Uterus (tissue), 2 donors: ENCODE measurements at regions not wholly inside any gene's neighbourhood (a gene's known extent, or its start where the extent isn't known, plus 50 kb on each side); places are given as distances from the start of the nearest gene placed in this dataset.

Source experiments
- POLR2A ChIP-seq, 2 donors: fragments of 450-650 bp; IDR thresholded peaks; one replicate each; pipeline ENCODE4 v1.6.1; 2016; ENCODE audit warnings: antibody characterized with exemption in 2 of 2, mild to moderate bottlenecking in 1 of 2, moderate library complexity in 1 of 2
- TF ChIP-seq, protein P1 (sequence below), 4 experiments: fragments of 200-600 bp in 2 of 4; fragments of 450-650 bp in 2 of 4; sonication (generic) in 2 of 4; IDR thresholded peaks; one replicate each; pipeline ENCODE4 v1.5.1; 2016 to 2019; ENCODE audit warnings: antibody characterized with exemption in 4 of 4, mild to moderate bottlenecking in 2 of 4, moderate library complexity in 1 of 4

DNA sequence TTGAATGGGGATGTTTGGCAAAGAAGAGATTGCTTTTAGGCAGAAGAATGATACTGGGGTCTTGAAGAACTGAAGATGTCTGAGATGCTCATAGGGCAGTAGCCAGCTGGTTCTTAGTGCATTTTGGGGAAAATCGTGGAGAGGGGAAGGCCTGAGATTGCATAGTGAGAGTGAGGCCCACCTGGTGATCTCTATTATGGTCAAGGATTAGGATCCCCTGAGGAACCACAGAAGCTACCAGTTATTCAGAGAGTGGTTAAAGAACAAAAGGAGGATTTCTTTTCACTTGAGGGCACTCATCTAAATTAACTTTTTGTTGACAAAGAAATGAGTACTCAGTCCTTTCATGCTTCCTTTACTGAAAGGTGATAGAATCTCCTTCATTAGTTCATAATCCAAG, 271.3 kb upstream of the HAND2 start:
- TF ChIP-seq, protein P1, sequence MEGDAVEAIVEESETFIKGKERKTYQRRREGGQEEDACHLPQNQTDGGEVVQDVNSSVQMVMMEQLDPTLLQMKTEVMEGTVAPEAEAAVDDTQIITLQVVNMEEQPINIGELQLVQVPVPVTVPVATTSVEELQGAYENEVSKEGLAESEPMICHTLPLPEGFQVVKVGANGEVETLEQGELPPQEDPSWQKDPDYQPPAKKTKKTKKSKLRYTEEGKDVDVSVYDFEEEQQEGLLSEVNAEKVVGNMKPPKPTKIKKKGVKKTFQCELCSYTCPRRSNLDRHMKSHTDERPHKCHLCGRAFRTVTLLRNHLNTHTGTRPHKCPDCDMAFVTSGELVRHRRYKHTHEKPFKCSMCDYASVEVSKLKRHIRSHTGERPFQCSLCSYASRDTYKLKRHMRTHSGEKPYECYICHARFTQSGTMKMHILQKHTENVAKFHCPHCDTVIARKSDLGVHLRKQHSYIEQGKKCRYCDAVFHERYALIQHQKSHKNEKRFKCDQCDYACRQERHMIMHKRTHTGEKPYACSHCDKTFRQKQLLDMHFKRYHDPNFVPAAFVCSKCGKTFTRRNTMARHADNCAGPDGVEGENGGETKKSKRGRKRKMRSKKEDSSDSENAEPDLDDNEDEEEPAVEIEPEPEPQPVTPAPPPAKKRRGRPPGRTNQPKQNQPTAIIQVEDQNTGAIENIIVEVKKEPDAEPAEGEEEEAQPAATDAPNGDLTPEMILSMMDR (IDR thresholded peaks at IDR 0.05): no peak
- no peak for TF ChIP-seq POLR2A (IDR thresholded peaks at IDR 0.05)
